ENCODE measurements at regions not wholly inside any gene's neighbourhood (a gene's known extent, or its start where the extent isn't known, plus 50 kb on each side); places are given as distances from the start of the nearest gene placed in this dataset.

GRCh38 chr6:79802657-79803300 lies 144.6 kb downstream of the ELOVL4 start:
- Histone ChIP-seq H3K27ac (ENCODE audit: low read depth, low read length) (no peak overlapping the region), H3K4me1 (ENCODE audit: control insufficient read depth in 2 of 2, insufficient read depth in 2 of 2, low read length in 2 of 2) (no peaks in the 10 kb centered on the region), H3K36me3 (ENCODE audit: control insufficient read depth in 2 of 3, insufficient read depth in 3 of 3, low read length in 3 of 3) (no peaks in the 10 kb centered on the region), H3K9me3 (ENCODE audit: control insufficient read depth in 2 of 3, low read length in 3 of 3) (no peaks in the 10 kb centered on the region), H3K4me3 (ENCODE audit: low read length) (no peak overlapping the region), H3K27me3 (ENCODE audit: control insufficient read depth in 2 of 2, insufficient read depth in 2 of 2, low read length in 2 of 2) (no peaks in the 10 kb centered on the region)
- Mint-ChIP-seq H3K36me3 (peaks cover 0 to 3% (median 0%) of the 10 kb centered on the region in 5 donors), H3K27ac (no peak overlapping the region), H3K4me1 (no peaks in the 10 kb centered on the region), H3K4me3 (no peak overlapping the region), H3K27me3 (peaks cover 0 to 33% (median 11%) of the 10 kb centered on the region in 5 donors), H3K9me3 (peaks cover 0 to 4% (median 3%) of the 10 kb centered on the region in 11 donors)
- DNase-seq (no peak), ATAC-seq (peak; percentile 45)
- ChIA-PET POLR2A (no interaction called here), CTCF (no interaction called here)
- intact Hi-C loops (cut with micrococcal nuclease): no loop called here

- H3K4me1 Mint-ChIP-seq: no peaks in the 10 kb centered on the region
- peaks cover 0 to 33% (median 7%) of the 10 kb centered on the region in 5 donors for H3K27me3 Mint-ChIP-seq
- Histone ChIP-seq H3K36me3 (ENCODE audit: control insufficient read depth in 2 of 3, insufficient read depth in 3 of 3, low read length in 3 of 3) (no peaks in the 10 kb centered on the region), H3K9me3 (ENCODE audit: control insufficient read depth in 2 of 3, low read length in 3 of 3) (no peaks in the 10 kb centered on the region), H3K27me3 (ENCODE audit: control insufficient read depth in 2 of 2, insufficient read depth in 2 of 2, low read length in 2 of 2) (no peaks in the 10 kb centered on the region), H3K4me1 (ENCODE audit: control insufficient read depth in 2 of 2, insufficient read depth in 2 of 2, low read length in 2 of 2) (no peaks in the 10 kb centered on the region), H3K27ac (ENCODE audit: low read depth, low read length) (no peak overlapping the region), H3K4me3 (ENCODE audit: low read length) (no peak overlapping the region)
- CTCF ChIA-PET: no interaction called here
- POLR2A ChIA-PET: no interaction called here
- H3K36me3 Mint-ChIP-seq: no peaks in the 10 kb centered on the region
- DNase-seq (no peak), ATAC-seq (no peak)
- no peak overlapping the region for H3K27ac Mint-ChIP-seq
- H3K4me3 Mint-ChIP-seq: no peak overlapping the region
- H3K9me3 Mint-ChIP-seq: peaks cover 0 to 3% (median 0%) of the 10 kb centered on the region in 11 donors
- intact Hi-C loops (cut with micrococcal nuclease): no loop called here
These were observed 146.0 kb downstream of the ELOVL4 start for GRCh38 chr6:79801362-79801761.

- ChIA-PET POLR2A (no interaction called here), CTCF (no interaction called here)
- H3K27me3 Mint-ChIP-seq: peaks cover 0 to 16% (median 0%) of the 10 kb centered on the region in 5 donors
- no peaks in the 10 kb centered on the region for H3K36me3 Mint-ChIP-seq
- H3K27ac ChIP-seq (ENCODE audit: low read depth, low read length): no peak overlapping the region
- intact Hi-C loops (cut with micrococcal nuclease): no loop called here
- peaks cover 0 to 2% (median 0%) of the 10 kb centered on the region in 11 donors for H3K9me3 Mint-ChIP-seq
- H3K27me3 ChIP-seq (ENCODE audit: control insufficient read depth in 2 of 2, insufficient read depth in 2 of 2, low read length in 2 of 2): no peaks in the 10 kb centered on the region
- no peak overlapping the region for H3K4me3 ChIP-seq (ENCODE audit: low read length)
- ATAC-seq: no peak
- DNase-seq: no peak
- H3K9me3 ChIP-seq (ENCODE audit: control insufficient read depth in 2 of 3, low read length in 3 of 3): no peaks in the 10 kb centered on the region
- peaks cover 0 to 2% (median 0%) of the 10 kb centered on the region in 7 donors for H3K4me1 Mint-ChIP-seq
- H3K4me3 Mint-ChIP-seq: no peak overlapping the region
- H3K36me3 ChIP-seq (ENCODE audit: control insufficient read depth in 2 of 3, insufficient read depth in 3 of 3, low read length in 3 of 3): no peaks in the 10 kb centered on the region
- H3K27ac Mint-ChIP-seq: no peak overlapping the region
- H3K4me1 ChIP-seq (ENCODE audit: control insufficient read depth in 2 of 2, insufficient read depth in 2 of 2, low read length in 2 of 2): no peaks in the 10 kb centered on the region
These were observed 148.5 kb downstream of the ELOVL4 start for GRCh38 chr6:79798841-79799240.

GRCh38 chr6:79797912-79798311 lies 149.4 kb downstream of the ELOVL4 start:
- no peak overlapping the region for H3K4me3 Mint-ChIP-seq
- ATAC-seq: no peak
- H3K4me1 Mint-ChIP-seq: peaks cover 0 to 2% (median 0%) of the 10 kb centered on the region in 7 donors
- Histone ChIP-seq H3K36me3 (ENCODE audit: control insufficient read depth in 2 of 3, insufficient read depth in 3 of 3, low read length in 3 of 3) (no peaks in the 10 kb centered on the region), H3K4me3 (ENCODE audit: low read length) (no peak overlapping the region), H3K9me3 (ENCODE audit: control insufficient read depth in 2 of 3, low read length in 3 of 3) (no peaks in the 10 kb centered on the region), H3K27ac (ENCODE audit: low read depth, low read length) (no peak overlapping the region), H3K27me3 (ENCODE audit: control insufficient read depth in 2 of 2, insufficient read depth in 2 of 2, low read length in 2 of 2) (no peaks in the 10 kb centered on the region), H3K4me1 (ENCODE audit: control insufficient read depth in 2 of 2, insufficient read depth in 2 of 2, low read length in 2 of 2) (no peaks in the 10 kb centered on the region)
- ChIA-PET CTCF (no interaction called here), POLR2A (no interaction called here)
- H3K36me3 Mint-ChIP-seq: no peaks in the 10 kb centered on the region
- H3K27me3 Mint-ChIP-seq: peaks cover 0 to 11% (median 0%) of the 10 kb centered on the region in 5 donors
- no peak overlapping the region for H3K27ac Mint-ChIP-seq
- DNase-seq: no peak
- intact Hi-C loops (cut with micrococcal nuclease): no loop called here
- H3K9me3 Mint-ChIP-seq: peaks cover 0 to 2% (median 0%) of the 10 kb centered on the region in 11 donors

DNA sequence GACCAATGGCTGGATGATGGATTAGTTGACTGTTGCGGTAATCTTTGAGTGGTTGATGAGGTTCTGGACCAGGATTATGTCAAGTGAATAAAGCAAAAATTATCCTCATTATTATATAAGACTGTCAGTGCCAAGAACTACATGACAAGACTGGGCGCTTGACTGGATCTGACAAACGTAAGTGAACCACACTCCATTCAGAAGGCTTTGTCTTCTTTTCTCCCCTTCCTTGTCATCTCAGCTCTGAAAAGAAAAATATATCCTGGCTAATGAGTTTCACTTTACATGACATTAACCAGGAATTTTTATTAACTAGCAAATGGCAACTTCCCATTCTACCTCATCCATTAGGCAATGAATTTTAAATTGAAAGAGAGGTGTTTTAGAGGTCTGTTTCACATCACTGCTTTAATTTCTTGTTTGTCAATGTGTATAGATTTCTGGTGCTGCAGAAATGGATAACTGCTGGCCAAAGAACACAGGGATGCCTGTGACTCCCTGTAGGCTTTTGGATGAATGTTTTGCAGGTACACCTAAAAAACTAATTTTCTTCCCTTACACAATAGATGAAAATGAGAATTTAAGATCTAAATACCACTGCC lies 150.1 kb downstream of the ELOVL4 start:
- Histone ChIP-seq H3K27ac (ENCODE audit: low read depth, low read length) (no peak overlapping the region), H3K4me1 (ENCODE audit: control insufficient read depth in 2 of 2, insufficient read depth in 2 of 2, low read length in 2 of 2) (no peaks in the 10 kb centered on the region), H3K27me3 (ENCODE audit: control insufficient read depth in 2 of 2, insufficient read depth in 2 of 2, low read length in 2 of 2) (no peaks in the 10 kb centered on the region), H3K4me3 (ENCODE audit: low read length) (no peak overlapping the region), H3K36me3 (ENCODE audit: control insufficient read depth in 2 of 3, insufficient read depth in 3 of 3, low read length in 3 of 3) (no peaks in the 10 kb centered on the region), H3K9me3 (ENCODE audit: control insufficient read depth in 2 of 3, low read length in 3 of 3) (no peaks in the 10 kb centered on the region)
- DNase-seq (no peak), ATAC-seq (no peak)
- H3K27ac Mint-ChIP-seq: no peak overlapping the region
- POLR2A ChIA-PET: no interaction called here
- H3K9me3 Mint-ChIP-seq: peaks cover 0 to 3% (median 0%) of the 10 kb centered on the region in 11 donors
- CTCF ChIA-PET: no interaction called here
- peaks cover 0 to 8% (median 0%) of the 10 kb centered on the region in 5 donors for H3K27me3 Mint-ChIP-seq
- H3K36me3 Mint-ChIP-seq: no peaks in the 10 kb centered on the region
- peaks cover 0 to 2% (median 0%) of the 10 kb centered on the region in 7 donors for H3K4me1 Mint-ChIP-seq
- intact Hi-C loops (cut with micrococcal nuclease): no loop called here
- no peak overlapping the region for H3K4me3 Mint-ChIP-seq

- no peak overlapping the region for H3K4me3 Mint-ChIP-seq
- no peaks in the 10 kb centered on the region for H3K36me3 Mint-ChIP-seq
- POLR2A ChIA-PET: no interaction called here
- intact Hi-C loops (cut with micrococcal nuclease): no loop called here
- Histone ChIP-seq H3K27me3 (ENCODE audit: control insufficient read depth in 2 of 2, insufficient read depth in 2 of 2, low read length in 2 of 2) (no peaks in the 10 kb centered on the region), H3K4me1 (ENCODE audit: control insufficient read depth in 2 of 2, insufficient read depth in 2 of 2, low read length in 2 of 2) (no peaks in the 10 kb centered on the region), H3K36me3 (ENCODE audit: control insufficient read depth in 2 of 3, insufficient read depth in 3 of 3, low read length in 3 of 3) (no peaks in the 10 kb centered on the region), H3K9me3 (ENCODE audit: control insufficient read depth in 2 of 3, low read length in 3 of 3) (no peaks in the 10 kb centered on the region), H3K27ac (ENCODE audit: low read depth, low read length) (no peak overlapping the region), H3K4me3 (ENCODE audit: low read length) (no peak overlapping the region)
- no peak for DNase-seq
- H3K27ac Mint-ChIP-seq: no peak overlapping the region
- peaks cover 0 to 2% (median 0%) of the 10 kb centered on the region in 7 donors for H3K4me1 Mint-ChIP-seq
- H3K9me3 Mint-ChIP-seq: peaks cover 0 to 3% (median 0%) of the 10 kb centered on the region in 11 donors
- CTCF ChIA-PET: no interaction called here
- ATAC-seq: no peak
- H3K27me3 Mint-ChIP-seq: peaks cover 0 to 4% (median 0%) of the 10 kb centered on the region in 5 donors
These were observed 151.2 kb downstream of the ELOVL4 start for GRCh38 chr6:79796197-79796596.

GRCh38 chr6:79789896-79790295 lies 157.5 kb downstream of the ELOVL4 start:
- Histone ChIP-seq H3K9me3 (ENCODE audit: control insufficient read depth in 2 of 3, low read length in 3 of 3) (no peaks in the 10 kb centered on the region), H3K36me3 (ENCODE audit: control insufficient read depth in 2 of 3, insufficient read depth in 3 of 3, low read length in 3 of 3) (no peaks in the 10 kb centered on the region), H3K4me3 (ENCODE audit: low read length) (no peak overlapping the region), H3K4me1 (ENCODE audit: control insufficient read depth in 2 of 2, insufficient read depth in 2 of 2, low read length in 2 of 2) (no peaks in the 10 kb centered on the region), H3K27me3 (ENCODE audit: control insufficient read depth in 2 of 2, insufficient read depth in 2 of 2, low read length in 2 of 2) (no peaks in the 10 kb centered on the region), H3K27ac (ENCODE audit: low read depth, low read length) (no peak overlapping the region)
- Mint-ChIP-seq H3K27ac (no peak overlapping the region), H3K36me3 (no peaks in the 10 kb centered on the region), H3K27me3 (peaks cover 0 to 7% (median 0%) of the 10 kb centered on the region in 5 donors), H3K4me1 (peaks cover 0 to 5% (median 0%) of the 10 kb centered on the region in 7 donors), H3K4me3 (no peak overlapping the region), H3K9me3 (peaks cover 0 to 1% (median 0%) of the 10 kb centered on the region in 11 donors)
- ChIA-PET POLR2A (no interaction called here), CTCF (no interaction called here)
- intact Hi-C loops (cut with micrococcal nuclease): no loop called here
- DNase-seq (no peak), ATAC-seq (no peak)
